ENCODE measurements at regions not wholly inside any gene's neighbourhood (a gene's known extent, or its start where the extent isn't known, plus 50 kb on each side); places are given as distances from the start of the nearest gene placed in this dataset.

DNA sequence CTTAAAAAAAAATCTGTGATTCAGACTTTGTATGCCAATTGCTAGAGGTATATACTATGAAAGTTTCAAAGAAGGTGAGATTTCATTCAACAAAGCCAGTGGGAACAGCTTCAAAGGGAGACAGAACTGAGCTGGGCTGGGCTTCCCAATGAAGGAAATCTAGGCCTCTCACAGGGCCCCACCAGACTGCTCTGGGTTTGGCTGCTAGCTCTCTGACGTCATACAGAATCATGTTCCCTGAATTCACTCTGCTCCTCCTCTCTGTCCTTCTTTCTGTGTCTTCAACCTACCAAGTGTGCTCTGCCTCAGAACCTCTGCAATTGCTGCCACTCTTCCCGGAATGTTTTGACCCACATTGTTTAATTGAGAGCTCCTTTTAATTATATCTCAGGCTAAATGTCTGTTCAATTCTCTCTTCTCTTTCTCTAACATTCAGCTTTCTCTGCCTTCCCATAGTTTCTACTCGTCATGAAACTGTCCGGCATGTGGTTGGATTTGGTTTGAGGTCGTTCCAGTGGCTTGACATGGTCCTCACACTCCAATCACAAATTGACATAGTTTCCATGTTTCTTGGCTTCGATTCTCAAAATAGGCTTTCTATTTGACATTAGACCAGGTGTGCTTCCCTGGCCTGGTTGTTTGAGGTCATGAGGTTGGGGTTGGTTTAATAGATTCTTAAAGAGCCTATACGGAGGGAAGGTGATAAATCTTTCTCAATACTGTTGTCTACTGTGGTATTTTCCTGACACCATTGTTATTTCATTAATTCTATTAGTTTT is 282.1 kb upstream of the EMCN start:
- no peak for DNase-seq

GRCh38 chr4:100797791-100798190 is 280.0 kb upstream of the EMCN start:
- DNase-seq = no peak

GRCh38 chr4:100797356-100797755 is 279.5 kb upstream of the EMCN start:
- no peak for DNase-seq

- DNase-seq = no peak
Measured at GRCh38 chr4:100796332-100796731, 278.5 kb upstream of the EMCN start.

GRCh38 chr4:100795581-100795980 is 277.8 kb upstream of the EMCN start:
- no peak for DNase-seq

- DNase-seq = no peak
Measured at GRCh38 chr4:100790836-100791615, 273.2 kb upstream of the EMCN start.

GRCh38 chr4:100789991-100790390 is 272.2 kb upstream of the EMCN start:
- DNase-seq = no peak

GRCh38 chr4:100786481-100786880 is 268.7 kb upstream of the EMCN start:
- DNase-seq = no peak

DNA sequence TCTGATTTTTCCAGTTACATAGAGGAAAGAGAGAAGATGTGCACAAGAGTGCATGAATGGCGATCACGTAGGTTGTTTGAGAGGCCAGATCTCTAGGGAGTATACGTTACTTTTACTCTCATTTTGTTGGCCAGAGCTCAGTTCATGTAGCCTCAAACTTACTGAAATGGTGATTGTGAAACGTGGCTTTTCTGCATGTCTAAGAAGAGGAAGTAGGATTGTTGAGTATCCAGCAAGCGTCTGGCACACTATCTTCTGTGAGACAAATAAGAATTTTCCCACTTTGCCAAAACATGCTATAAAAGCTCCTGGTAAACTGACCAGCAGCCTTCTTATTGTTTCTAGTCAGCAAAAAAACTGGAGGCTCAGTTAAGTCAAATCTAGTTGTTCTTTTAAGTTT is 264.5 kb upstream of the EMCN start:
- no peak for DNase-seq

DNA sequence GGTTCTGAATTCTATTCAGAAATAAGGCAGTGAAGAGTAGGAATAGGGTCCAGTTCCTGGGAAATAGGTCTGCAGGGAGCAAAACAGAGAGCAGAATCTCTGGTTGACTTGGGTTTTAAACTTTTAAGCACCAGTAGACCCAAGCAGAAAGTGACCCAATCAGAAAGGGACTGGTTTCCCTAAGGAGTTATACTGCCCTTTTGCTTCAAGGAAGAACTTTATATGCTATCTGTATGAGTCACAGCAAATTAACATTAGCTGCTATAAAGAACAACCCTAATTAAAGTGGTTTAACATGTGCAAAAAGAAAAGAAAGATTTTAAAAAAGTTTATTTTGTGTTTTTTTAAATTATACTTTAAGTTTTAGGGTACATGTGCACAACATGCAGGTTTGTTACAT is 263.6 kb upstream of the EMCN start:
- DNase-seq = no peak

DNA sequence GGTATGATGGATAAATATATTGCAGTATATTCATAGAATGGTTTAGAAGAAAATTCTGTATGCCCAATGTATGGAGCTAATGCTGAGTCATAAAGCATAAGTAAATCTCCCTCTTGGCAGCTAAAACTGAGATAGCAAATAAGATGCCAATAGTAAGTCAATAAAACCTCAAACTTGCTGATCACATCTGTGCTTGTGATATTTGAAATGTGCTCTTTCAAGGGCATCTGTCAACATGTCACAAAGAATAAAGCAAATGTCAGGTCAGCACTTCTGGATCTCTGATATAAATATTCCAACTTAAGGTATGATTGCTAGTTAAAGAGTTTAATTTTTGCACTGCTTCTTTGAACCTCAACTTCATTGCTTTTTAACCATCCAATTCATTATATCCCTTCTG is 262.3 kb upstream of the EMCN start:
- DNase-seq = no peak

- DNase-seq = no peak
Measured at GRCh38 chr4:100778431-100778830, 260.6 kb upstream of the EMCN start.

GRCh38 chr4:100762738-100763137 is 244.9 kb upstream of the EMCN start:
- DNase-seq = no peak

DNA sequence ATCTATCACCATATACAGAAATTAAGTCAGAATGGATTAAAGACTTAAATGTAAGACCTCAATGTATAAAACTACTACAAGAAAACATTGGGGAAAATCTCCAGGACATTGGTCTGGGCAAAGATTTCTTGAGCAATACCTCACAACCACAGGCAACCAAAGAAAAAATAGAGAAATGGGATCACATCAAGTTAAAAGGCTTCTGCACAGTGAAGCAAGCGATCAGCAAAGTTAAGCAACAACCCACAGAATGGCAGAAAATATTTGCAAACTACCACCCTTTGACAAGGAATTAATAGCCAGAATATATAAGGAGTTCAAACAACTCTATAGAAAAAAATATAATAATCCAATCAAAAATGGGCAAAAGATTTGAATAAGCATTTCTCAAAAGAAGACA is 236.9 kb upstream of the EMCN start:
- DNase-seq = no peak

GRCh38 chr4:100746141-100746739 is 228.4 kb upstream of the EMCN start:
- no peak for DNase-seq

DNA sequence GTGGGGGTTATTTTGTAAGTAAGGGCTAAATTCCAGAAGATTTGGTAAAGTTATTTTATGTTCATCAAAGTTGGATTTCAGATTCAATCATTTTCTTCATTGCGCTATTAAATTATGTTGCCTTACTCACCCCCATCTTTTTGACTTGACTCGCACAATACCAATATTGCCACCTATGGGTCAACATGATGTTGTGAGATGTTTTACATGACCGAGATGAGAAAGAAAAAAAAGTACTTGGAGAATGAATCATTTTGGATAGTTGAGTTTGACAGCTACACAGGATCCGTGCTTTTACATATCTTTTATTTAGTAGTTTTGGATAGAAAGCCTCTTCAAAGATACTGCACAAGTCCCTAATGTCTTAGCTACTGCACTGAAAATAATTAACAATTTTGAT is 224.2 kb upstream of the EMCN start:
- peak; percentile 32 for DNase-seq

GRCh38 chr4:100739426-100739825 is 221.6 kb upstream of the EMCN start:
- no peak for DNase-seq

DNA sequence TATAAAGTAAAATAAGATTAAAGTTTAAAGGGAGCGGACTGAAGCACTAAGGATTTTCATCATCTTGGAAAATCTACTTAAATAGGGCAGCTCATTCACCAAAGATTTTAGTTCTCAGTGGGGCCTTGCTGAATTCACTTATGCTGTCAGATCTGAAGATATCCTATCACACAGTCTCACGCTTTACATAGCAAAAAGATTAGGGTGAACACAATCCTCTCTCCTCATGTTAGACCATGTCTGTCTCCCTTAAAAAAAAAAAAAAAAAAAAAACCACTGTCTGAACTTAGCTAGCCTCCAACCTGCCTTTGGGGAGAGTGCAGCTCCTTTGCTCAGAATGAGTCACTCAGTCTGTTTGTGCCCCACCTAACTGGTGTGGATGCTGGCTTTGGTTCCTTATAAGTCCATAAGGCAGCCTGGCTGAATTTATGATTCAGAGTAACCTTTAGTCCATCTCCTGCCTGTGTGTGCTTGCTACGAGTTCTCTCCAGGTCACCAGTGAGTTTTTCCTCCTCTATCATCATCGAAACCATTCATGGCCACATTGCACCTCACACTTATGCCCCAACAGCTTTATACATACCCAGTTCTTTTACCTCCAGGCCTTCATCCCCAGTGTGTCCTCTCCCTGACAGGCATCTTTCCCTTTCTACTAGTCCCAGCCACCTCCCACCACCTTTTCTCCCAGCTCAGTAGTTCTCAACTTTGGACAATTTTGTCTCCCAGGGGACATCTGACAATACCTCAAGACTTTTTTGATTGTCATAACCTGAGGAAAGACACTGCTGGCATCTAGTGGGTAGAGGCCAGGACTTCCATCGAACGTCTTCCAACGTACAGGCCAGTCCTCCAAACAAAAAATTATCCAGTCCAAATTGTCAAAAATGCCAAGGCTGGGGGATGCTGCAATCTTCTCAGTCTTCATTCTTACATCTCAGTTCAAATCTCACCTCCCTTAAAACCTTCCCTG is 220.7 kb upstream of the EMCN start:
- peak; percentile 84 for DNase-seq

DNA sequence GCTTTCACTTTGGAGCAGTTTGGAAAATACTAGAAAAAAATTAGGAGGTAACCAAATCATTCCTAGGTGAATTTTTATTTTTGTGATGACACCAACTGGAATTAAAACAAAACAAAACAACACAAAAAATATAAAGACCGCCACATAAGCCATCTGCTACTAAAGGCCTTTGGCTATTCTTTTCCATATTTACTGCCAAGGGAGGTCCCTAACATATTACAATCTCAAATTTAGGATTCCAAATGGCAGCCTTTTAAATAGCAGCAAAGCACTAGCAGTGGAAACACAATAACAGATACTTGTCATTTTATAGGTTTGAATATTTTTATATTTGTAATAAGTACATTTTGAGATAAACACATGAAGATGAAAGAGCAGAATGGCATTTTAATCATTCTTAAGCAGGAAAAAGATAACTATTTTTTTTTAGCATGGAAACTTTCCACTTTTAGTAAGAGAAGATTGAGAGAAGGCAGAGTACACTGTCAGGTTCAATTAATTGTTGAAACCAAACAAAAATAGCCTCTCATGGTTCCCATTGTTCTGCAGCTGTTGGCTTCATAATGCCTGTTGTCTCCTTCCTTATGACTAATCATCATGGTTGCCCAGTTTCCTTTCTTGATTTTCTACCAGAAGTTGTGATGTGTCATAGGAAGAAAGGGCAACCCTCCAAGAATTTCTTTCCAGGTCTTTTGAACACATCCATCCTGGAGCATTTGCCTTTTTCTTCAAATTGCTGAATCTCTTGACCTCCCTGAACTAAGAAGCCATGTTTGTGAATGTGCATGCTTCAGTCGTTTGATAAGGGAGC is 219.0 kb upstream of the EMCN start:
- peak; percentile 81 for DNase-seq

GRCh38 chr4:100728861-100729260 is 211.0 kb upstream of the EMCN start:
- no peak for DNase-seq

DNA sequence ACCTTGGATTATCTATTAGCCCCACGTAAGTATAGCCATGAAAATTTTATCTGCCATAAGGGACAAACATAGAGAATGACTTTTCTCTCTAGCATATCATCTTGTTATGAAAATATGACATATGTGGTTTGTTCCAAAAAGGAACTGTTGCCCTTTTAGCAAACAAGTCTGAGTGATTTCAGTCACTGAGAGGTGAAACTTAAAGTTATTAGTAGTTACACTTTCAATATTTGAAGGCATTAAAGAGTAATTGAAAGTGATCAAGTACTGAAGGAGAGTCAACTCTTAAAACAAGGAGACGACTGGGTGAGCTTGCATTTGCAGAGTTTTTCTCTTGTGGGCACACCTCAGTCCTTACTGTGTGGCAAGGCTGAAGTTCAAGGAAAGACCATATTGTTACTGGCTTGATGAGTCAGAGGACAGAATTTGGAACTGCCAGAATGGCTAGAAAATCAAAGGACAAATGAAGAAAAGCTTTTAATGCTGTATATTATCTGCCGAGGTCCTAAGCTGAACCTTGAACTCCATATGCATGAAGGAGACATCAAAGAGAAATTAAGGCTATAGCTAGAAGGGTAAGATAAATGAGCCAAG is 205.1 kb upstream of the EMCN start:
- no peak for DNase-seq

Measured in fibroblast of skin of abdomen (primary cell).